ENCODE measurements at regions not wholly inside any gene's neighbourhood (a gene's known extent, or its start where the extent isn't known, plus 50 kb on each side); places are given as distances from the start of the nearest gene placed in this dataset.
"Not testable (repeated sequence)": the region's sequence is repeated elsewhere in the genome, so short reads cannot be mapped to it uniquely, and the experiment has no call there.

DNA sequence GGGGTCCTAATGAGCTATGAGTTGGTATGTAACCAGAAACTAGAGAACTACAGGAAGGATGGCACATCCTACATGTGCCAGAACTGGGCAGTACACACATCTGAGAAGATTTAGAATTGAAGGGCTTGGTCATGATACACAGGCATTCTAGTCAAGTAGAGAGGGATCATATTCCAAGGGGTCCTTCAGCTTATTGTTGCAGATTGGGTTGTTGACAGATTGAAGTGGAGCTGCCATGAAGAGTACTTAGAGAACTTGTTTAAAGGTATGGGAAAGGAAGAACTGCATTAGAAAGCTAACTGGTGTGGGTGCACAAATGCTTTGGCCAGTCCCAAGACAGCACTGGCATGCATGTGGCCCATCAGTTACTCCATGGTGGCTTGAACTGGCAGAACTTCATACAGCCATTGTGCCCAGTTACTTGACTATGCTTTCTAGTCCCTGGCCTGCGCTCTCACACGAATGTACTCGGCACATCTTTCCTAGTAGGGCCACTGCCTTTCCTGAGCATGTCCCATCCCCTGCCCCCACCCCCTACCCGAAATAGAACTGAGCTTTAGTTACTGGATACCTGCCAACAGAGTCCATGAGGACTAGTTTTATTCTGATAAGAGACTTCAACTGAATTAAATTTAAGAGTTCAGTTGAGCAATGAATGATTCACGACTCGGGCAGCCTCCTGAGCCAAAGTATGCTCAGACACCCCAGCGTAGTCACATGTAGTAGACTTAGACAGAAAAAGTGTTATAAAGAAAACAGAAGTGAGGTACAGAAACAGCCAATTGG lies 64.0 kb downstream of the CCNG2 start:
- DNase-seq = no peak

DNA sequence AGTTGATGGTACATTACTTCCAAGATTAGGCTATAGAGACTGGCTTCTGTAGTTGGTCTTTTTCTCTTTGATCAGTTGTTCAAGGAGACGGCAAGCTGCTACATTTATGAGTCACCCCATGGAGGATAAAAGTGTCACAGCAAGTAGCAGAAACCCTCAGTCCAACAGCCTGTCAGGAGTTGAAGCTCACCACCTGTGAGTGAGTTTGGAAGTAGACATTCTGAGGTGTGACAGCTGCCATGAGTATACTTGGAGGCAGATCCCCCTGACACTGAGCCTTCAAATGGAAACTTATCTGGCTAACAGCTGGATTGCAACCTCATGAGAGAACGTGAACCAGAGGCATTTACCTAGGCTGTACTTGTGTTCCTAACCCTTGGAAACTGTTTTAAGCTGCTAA lies 68.0 kb downstream of the CCNG2 start:
- DNase-seq = no peak

DNA sequence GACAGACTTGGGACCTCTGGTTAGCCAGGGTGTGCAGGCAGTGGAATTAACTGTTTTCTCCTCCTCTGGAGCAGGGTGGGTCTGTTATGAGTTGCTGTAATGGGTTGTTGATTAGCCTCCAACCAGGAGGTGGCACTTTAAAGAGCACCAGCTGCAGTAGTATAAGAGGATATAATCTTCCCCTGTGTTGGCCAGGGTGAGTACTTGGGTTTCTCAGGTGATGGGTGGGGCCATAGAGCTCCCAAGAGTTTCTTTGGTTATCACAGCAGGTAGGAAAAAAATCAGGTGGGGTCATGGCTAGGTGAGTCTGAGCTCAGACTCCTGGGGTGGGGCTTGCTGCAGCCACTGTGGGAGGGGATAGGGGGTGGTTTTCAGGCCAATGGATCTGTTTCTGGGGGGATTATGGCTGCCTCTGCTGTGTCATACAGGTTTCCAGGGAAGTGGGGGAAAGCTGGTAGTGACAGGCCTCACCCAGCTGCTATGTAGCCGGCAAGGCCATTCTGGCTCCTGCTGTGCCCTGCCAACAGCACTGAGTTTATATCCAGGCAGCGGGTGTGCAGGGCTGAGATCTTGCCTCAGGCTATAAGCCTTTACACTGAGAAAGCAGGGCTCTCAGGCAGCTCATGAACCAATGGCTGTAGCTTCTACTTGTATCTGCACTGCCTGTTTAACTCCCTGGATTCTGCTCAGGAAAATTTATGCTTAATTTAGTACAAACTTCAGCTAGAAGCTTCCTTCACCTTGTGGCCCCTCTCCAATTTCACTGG lies 70.1 kb downstream of the CCNG2 start:
- DNase-seq = no peak

DNA sequence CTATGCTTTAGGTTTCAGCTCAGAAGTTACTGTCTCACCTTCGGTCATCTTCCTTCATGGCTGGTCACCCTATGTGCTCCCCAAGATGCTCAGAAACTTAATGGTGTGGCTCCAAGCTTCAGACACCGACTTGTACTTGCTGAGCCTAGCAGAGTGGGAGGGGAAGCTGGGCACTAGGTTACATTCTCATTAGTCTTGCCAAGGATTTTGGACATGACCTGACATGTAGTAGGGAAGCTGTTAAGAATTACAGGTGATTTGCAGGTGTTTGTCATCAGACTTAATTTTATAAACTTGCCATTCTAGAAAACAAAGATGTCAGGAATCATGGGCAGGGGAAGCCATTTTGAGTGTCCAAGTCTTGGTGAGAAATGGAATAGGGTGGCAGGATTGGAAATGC lies 72.4 kb downstream of the CCNG2 start:
- no peak for DNase-seq

DNA sequence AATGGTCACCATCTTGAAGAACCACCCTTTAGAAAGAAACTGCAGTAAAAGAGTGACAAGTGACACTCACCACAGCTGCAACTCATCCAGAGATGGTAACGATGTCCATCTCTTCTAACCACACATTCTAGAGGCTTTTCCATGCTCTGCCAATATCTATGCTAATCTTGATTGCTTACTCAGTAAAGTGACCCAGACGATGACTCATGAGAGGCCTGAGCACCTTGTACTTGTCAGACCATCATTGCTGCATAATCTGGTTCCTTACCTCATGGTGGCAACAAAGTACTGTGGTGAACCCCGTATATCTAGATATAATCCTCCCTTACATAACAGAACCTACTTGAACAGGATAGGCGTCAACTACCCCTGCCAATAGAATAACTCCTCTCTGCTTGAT lies 75.6 kb downstream of the CCNG2 start:
- no peak for DNase-seq

DNA sequence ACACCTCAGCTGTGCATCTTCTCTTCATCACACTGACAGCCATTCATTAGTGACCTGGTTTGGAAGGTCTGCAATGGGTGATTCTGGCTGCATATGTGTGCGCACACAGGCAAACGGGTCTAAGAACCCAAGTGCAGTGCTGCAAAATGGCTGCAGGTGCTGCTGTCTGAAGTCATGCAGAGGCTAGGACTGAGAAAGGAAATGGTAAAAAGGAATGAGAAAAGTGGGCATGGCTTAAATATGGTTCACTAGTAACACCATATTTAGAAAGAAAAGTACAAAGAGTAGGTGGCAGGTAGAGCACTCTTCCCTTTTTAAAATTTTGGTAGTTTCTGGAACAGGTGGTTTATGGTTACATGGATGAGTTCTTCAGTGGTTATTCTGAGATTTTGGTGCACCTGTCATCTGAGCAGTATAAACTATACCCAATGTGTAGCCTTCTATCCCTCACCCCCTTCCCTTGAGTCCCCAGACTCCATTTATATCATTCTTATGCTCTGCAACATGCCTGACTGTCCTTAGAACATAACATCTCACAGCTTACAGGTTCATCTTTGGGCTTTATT lies 78.4 kb downstream of the CCNG2 start:
- DNase-seq = no peak

DNA sequence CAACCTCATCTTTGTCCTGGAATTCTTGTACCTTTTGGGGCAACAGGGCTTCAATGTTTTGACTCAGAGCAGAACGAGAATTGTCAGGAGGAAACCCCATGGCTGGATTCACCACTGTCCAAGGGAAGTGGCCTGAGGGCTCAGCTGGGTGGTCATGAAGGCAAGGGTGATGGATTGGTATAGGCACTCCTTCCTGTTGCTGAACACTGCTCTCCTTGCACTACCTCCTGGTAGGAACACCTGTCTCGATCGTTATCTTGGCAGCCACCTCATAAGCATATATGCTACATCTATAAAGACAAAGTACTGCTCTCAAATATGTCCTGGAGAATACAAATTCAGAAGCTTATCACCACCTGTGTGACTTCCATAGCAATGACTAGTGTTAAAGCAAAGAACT lies 79.8 kb downstream of the CCNG2 start:
- DNase-seq = no peak

DNA sequence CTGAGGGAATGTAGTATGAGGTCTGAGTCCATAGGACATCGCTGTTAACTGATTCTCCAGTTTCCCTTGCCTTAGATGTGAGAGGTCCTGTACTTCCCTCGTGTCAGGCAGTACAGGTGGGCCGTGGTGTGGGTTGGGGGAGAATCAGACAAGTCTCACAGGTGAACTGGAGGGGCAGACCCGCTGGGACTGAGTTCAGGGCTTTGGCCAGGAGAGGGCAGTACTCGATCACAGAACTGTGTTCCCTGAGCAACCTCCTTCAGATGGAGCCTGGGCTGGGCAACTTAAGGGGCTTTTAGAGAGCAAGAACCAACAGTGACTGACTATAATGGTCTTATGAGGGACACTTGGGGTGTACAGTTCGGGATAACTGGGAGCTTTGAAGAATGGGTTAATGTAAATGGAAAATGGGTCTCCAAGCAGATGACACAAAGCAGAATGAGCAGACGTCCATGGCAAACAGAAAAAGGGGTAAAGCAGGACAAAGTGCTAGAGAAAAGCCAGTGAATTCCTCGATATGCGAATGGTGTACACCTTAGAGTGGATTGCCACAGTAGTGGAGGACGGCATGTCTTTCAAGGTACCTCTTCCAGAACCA lies 83.6 kb downstream of the CCNG2 start:
- peak; percentile 27 for DNase-seq

DNA sequence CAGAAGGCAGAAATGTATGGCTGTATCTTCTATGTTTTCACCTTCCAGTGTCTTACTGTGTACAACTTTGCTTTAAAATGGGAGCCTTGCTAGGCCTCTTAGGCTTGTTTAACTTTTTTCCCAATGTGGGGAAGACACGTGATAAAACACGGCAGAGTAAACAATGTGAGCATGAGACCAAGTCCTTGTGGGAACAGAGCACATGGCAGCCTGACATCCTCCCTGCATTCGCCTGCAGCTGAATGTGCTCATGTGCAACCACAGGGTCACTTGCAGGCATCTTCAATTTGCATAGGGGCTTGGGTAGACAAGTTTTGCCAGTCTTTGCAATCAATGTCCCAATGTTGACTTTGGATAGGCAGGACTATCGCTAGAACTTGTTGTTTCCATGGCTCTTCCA lies 91.8 kb downstream of the CCNG2 start:
- DNase-seq = no peak

DNA sequence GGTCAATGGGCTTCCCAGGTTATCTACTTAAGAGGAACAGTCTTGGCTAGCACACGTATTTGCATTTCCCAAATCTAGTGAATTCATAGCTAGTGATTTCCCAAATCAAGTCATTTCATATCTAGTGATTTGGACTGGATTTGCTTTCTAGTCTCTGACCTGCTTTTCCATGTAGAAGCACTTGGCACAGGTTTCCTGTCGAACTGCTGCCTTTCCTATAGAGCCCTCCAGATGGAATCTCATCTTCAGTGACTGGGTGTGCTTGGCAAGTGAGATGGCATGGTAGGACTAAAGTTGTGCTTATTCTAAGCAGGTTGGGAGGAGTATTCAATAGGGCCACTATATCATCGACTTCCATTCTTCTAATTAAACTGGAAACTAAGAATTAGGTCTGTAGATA lies 94.7 kb downstream of the CCNG2 start:
- no peak for DNase-seq

DNA sequence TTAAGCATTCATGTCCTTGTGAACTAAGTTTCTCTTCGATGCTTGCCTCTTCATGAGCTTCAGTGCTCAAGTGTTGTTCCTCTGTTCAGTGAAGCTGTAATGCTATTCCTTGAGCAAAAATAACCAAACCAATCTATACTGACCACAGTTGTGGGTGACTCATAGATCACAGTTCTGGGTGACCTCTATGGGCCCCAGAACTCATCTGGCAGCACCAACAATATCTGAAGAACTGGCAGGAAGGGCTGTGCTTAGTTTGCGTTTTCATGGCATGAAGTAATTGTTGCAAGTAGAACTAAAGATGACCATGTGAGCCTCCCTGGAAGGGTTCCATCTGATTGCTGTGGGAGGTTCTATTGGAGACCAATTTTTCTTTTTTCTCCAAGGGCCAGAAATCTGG lies 106.2 kb downstream of the CCNG2 start:
- no peak for DNase-seq

DNA sequence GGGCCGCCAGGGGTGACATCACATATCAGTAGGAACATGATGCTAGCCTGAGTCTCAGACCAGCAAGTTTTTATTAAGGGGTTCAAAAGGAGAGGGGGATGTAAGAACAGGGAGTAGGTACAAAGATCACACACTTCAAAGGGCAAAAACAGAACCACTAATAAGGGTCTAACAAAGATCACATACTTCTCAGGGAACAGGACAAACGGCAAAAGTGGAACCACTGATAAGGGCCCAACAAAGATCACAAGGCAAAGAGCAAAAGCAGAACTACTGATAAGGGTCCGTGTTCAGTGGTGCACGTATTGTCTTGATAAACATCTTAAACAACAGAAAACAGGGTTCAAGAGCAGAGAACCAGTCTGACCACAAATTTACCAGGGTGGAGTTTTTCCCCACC lies 107.0 kb downstream of the CCNG2 start:
- DNase-seq = not testable (repeated sequence)

DNA sequence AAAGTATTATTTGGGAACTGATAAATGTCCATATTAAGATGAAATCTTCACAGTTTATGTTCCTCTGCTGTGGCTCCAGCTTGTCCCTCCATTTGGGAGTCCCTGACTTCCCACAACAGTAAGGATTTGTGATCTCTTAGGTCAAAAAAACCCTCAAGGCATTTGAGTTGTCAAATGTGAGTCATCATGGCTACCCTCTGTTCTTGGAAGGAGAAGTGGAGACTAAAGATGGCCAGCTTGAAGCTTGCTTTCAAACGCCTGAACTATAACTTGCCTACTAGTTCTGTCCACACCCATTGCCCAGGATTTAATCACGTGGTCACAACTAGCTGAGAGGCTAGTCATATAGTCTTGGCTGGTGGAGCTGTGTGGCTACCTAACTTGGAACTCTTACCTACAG lies 107.8 kb downstream of the CCNG2 start:
- no peak for DNase-seq

DNA sequence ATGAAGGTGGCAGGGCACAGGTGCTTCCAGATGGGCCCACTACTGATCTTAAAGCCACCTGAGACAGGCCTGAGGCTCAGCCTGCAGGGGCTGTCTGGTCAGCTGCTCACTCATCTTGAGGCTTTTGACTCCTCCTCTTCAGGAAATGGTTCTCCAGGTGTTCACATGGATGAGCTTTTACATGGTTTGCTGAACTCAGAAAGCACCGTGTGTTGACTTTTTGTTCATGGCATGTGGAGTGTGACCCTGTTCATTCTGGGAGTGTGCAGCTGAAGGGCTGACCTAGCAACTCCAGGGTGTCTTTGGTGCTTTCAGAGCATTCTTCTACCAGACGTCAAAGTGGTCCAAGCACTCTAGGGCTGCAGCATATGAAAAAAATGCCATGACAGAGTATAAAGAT lies 111.1 kb downstream of the CCNG2 start:
- no peak for DNase-seq

DNA sequence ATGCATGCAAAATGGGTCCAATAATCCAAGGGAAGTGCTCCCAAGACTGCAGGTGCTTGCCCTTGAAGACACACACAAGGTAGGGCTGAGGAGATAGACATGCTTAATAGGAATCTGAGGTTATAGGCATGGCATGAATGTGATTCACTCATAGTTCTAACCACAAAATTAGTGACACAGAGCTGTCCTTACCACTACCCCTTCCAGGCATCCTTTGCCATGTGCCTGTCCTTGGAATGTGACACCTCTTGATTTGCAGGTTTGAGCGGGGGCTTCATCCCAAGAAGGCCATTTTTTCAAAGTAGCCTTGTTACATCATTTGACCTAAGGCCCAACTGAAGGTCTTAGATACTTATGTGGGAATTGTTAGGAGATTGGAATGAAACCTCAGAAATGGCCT lies 112.5 kb downstream of the CCNG2 start:
- no peak for DNase-seq

DNA sequence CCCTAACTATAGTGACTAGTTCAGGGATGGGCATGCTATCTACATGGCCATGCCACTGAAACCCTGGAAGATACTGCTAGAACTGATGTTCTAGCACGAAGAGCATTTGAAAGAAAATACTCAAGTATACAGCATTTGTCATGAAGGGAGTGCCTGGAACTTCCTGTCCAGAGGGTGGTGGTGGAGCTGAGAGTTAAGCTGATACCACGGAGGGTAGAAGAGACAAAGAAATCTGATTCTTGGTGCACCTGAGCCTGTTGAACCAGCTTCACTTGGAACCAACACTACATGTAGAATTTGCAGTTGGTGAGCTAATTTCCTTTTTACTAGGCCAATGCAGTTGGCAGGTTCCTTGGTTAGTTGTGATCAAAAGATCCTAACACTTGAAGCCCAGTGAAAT lies 116.4 kb downstream of the CCNG2 start:
- no peak for DNase-seq

DNA sequence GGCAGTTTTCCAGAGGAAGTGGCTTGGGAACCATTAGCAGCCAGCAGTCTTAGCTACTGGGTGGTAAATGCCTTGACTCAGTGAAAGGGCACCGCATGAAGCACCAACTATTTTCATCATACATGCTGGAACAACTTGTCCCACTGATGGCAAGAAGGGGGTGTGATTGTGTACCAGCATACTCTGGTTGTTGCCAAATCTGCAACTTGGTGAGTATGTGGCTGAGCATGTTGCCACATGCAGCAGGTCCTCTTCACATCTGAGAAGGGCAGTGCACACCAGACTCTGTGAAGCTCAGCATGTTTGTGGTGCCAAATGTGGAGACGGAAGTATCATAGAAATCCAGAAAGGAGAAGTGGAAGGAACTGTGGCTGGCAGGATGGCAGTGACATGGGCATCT lies 122.1 kb downstream of the CCNG2 start:
- not testable (repeated sequence) for DNase-seq

DNA sequence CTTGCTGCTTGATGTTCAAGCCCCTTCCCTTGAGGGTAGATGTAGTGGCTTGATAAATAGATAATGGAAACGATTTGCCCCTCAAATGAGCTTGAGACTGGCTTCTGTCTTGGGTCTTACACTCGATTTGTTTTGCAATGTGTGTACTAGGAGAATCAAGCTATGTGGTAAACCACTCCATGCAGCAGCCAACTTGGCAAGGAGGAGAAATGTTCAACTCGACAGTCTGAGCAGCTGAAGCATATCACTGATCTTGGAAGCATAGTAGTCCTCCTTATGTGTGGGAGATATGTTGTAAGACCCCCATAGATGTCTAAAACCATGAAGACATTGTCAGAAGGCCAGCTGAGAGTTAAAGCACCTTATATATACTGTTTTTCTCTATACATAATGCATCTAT lies 125.3 kb downstream of the CCNG2 start:
- no peak for DNase-seq

DNA sequence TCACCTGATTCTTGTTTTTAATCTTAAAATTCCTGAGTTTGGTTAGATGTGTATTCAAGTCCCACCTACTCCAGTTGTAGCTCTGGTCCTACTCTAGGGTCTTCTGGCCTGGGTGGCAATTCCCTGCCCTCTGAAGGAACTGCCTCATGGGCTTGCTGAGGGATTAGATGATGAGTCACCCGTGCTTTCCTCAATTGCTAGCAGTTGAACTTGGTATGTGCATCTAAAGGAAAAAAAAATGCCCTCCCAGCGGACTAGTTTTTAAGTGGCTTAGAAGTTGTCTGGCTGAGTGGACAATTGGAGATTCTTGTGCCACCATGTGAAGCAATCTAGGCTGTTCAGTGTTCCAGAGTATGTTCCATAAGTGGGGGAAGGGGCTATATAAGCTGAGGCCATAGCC lies 127.0 kb downstream of the CCNG2 start:
- no peak for DNase-seq

DNA sequence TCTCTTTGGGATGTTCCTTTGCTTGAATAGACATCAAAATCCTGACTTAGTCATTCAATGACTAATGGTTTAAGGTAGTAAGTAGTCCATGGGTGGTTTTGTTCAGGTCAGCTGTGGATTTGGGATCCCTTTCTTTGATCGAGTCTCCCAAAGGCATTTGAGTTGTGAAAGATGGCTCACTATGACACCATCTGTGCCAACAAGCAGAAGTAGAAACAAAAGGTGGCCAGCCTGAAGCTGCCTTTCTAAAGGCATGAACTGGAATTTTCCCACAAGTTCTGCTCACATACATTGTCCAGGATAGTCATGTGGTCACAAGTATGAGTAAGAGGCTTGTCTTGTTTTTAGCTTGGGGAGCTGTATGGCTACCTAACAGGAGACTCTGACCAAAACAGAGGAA lies 129.9 kb downstream of the CCNG2 start:
- no peak for DNase-seq

DNA sequence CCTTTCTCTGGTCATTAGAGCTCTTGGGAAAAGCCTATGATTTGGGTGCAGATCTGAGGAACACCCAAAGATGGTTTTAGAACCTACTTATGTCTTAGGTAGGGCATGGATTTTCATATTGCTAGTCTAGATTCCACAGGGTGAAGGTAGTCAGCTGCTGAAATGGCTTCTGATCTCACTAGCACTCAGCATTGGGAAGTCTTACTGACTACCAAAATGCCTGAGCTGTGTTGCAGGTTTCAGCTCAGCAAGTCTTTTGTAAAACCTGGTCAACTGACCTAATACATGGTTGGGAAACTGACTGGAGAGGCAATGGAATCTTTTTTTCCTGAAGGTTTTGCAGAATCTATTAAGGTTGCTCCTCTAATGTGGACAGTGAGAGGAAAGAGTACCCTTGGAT lies 136.4 kb downstream of the CCNG2 start:
- DNase-seq = no peak

DNA sequence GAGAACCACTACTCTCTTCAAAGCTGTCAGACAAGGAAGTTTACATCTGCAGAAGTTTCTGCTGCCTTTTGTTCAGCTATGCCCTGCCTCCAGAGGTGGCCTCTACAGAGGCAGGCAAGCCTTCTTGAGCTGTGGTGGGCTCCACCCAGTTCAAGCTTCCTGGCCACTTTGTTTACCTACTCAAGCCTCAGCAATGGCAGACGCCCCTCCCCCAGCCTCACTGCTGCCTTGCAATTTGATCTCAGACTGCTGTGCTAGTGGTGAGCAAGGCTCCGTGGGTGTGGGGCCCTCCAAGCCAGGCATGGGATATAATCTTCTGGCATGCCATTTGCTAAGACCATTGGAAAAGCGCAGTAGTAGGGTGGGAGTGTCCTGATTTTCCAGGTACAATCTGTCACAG lies 144.0 kb downstream of the CCNG2 start:
- not testable (repeated sequence) for DNase-seq

DNA sequence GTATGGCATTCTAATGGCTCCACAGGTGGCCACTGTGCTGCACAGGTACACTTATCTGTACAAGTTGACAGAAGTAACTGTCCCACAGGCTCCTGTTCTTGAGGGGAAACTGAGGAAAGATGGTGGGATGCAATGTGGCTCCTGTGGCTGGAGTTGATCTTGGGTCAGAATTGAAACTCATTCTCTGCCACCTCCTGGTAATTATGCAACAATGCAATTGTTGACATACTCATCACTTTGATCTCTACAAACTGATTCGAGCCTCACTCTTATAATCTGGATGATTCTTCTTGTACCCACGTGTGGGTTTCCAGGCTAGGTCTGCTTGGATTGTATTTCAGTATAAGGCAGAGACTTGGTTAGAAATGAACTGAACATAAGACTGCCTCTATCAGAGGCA lies 148.8 kb downstream of the CCNG2 start:
- no peak for DNase-seq

DNA sequence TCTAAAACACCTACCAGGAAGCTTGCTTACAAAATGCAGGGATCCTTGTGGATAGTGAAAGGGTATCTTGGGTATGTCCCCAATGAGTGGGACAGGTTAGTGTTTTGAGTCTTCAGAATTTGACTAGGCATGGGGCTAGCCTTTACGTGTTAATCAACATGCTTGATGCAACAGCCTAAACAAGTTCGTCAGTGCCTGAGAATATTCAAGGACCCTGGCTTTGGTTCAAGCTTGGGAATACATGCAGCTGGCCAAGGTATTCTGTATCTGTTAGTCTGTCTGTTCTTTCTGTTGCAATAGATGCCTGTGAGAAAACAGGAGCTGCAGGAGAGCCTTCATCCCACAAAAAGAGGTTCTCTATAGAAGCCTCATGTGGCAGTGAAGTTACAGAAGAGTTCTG lies 149.5 kb downstream of the CCNG2 start:
- DNase-seq = no peak
